Stimulated activated CD8-positive, alpha-beta memory T cell treated with anti-CD3 and anti-CD28 coated beads, Interleukin-15, amount 100 ng/mL, for 4 hours (primary cell): ENCODE measurements at regions not wholly inside any gene's neighbourhood (a gene's known extent, or its start where the extent isn't known, plus 50 kb on each side); places are given as distances from the start of the nearest gene placed in this dataset.

Experiments used
- DNase-seq, 2 donors: peaks; one replicate each; pipeline ENCODE4 v3.0.0-alpha.2; 2020; ENCODE audit warnings: low read depth in 2 of 2

DNA sequence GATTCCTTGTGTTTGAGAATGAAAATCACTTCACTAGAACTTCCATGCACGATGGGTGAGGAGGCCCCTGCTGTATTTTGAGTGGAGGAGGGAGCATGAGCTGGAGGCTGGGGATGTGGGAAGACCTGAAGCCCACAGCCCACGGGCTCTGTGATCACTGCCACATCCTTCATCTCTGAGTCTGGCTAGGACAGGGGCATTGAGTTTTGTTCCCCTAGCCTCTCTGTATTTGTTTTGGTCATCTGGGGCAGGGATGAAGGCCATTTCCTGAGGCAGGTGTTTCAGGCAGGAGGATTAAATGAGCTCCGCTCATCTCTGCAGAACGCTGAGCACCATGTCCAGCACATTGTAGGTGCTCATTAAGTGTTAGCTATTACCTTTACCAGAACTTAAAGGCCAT lies 293.6 kb downstream of the GLRX3 start:
- no peak for DNase-seq

DNA sequence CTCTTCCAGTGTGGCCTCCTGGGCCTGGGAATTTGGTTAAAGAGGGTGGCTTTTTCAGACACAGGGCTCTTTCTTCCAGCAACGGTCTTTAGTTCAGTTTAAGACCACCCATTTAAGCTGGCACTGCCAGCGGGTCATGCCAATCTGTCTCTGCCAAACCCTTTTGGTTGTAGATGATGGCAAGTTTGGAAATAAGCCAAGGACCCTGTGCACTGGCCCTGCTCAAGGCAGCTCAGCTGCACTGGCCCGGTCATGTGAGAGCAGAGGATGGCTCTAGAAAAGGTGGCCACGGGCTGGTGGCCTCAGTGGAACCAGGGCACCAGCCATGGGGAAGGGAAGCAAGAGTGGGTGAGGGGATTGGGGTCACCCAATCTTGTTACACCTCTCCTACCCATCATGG lies 294.1 kb downstream of the GLRX3 start:
- no peak for DNase-seq

DNA sequence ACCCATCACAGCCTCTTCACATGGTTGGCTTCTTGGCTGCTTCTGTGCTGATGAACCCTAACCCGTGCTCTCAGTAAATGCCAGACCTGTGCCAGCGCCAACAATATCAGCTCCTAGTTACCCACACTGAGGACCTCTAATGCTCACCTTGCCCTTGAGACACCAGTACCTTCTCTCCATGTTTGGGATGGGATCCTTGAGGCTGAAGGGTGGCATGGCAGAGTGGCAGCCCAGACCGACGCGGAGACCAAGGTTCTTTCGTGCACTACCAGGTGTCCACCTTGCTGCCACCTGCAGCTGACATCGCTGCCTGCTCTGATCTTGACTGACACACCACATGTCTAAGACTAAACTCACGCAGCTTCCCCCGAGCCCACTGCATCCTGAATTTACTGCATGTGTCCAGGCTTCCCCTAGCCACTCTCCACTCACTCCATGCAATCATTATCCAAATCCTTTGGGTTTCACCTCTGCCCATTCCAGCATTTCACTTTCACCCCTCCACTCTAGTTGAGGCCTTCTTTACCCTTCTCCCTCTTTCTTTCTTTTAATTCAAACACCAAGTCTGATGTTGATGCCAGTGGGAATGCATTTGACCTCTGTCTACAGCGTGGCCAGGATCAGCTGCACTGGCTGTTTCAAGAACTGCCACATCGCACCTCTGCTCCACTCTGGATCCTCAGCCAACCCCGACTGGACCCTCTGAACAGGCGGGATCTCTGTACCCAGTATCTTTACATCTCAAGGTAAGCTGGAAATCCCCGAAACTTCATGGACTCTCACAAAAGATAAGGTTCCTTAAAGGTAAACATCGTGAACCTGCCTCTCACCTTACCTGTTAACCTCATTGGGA lies 294.9 kb downstream of the GLRX3 start:
- no peak for DNase-seq

GRCh38 chr10:130432271-130432670 lies 296.1 kb downstream of the GLRX3 start:
- DNase-seq = no peak

DNA sequence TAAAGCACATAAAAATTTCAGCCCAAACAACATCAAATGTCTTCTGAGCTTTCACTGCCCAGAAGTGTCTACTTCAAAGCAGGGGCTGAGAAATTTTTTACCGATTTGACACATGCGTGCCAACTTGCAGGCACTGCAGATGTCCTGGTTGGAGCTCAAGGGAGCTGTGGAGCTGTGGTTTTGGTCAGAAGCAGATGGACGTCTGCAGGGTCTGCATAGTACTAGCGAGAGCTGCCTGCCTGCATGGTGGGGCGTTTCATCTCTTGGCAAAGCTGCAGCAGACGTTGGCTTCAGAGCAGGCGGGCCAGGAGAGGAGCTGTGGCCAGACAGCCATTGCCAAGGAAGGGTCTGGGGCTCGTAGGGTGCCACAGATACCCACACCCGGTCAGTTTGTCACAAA lies 296.7 kb downstream of the GLRX3 start:
- no peak for DNase-seq

GRCh38 chr10:130434446-130435385 lies 298.5 kb downstream of the GLRX3 start:
- no peak for DNase-seq

GRCh38 chr10:130435961-130436360 lies 299.8 kb downstream of the GLRX3 start:
- DNase-seq = no peak

DNA sequence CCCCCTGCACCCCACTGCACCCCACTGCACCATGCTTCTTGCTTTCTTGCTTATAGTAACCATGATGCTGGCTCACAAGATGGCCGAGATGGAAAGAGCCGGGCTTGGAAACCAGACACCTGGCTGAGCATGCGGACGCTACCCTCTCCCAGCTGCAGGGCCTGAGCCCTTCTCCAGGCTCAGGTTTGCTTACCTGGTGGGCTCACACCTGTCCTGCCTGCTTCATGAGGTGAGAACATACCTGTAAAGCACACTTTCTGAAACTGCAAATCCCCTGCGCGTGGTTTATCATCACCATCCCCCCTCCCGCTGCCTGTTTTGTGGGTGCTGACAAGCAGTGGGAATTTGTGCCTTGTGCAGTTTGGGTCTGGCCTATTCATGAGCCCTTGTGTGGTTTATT lies 302.7 kb downstream of the GLRX3 start:
- DNase-seq = no peak

- DNase-seq = no peak
Observed at GRCh38 chr10:130439766-130440165, 303.6 kb downstream of the GLRX3 start.

- DNase-seq = no peak
Observed at GRCh38 chr10:130440494-130440893, 304.3 kb downstream of the GLRX3 start.

GRCh38 chr10:130440971-130441370 lies 304.8 kb downstream of the GLRX3 start:
- no peak for DNase-seq

DNA sequence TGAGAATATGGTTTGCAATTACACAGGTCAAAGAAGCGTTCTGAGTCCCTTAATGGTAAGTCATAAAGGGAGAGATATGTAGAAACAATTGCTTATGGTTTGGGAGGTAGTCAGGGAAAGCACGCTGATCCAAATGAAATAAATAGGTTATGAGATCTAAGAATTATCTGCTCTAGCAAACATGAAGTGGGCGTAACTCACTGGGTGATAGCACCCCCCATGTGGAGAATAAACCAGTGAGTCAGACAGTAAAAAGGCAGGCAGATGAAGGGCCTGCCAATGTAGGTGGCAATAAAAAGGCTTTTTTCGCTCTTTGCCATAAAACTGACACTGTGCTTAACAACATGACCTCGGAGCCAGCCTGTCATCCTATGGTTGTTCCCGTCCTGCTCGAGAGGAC lies 306.9 kb downstream of the GLRX3 start:
- no peak for DNase-seq

- DNase-seq = no peak
Observed at GRCh38 chr10:130453036-130453720, 317.0 kb downstream of the GLRX3 start.

- DNase-seq = no peak
Observed at GRCh38 chr10:130453721-130454542, 317.7 kb downstream of the GLRX3 start.

DNA sequence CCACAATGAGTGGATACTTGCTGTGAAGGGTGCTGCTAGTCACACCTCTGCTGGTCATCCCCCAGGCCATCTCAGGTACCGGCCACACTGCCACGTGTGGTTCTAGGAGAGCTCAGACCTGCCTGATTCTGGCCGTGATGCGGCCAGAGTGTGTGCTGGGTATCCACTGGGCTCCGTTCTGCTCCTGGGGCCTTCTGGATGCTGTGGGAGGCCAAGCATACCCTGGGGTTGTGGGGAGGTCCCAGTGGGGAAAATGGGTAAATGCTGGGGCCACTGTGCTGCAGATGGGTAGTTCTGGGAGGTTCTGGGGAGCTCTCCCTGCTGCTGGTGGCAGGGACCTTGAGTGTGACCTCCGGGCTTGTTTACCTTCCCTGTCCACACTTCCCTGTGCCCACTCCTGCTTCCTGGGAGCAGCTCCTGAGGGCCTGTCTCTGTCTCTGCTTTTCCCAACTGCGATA lies 318.4 kb downstream of the GLRX3 start:
- no peak for DNase-seq

DNA sequence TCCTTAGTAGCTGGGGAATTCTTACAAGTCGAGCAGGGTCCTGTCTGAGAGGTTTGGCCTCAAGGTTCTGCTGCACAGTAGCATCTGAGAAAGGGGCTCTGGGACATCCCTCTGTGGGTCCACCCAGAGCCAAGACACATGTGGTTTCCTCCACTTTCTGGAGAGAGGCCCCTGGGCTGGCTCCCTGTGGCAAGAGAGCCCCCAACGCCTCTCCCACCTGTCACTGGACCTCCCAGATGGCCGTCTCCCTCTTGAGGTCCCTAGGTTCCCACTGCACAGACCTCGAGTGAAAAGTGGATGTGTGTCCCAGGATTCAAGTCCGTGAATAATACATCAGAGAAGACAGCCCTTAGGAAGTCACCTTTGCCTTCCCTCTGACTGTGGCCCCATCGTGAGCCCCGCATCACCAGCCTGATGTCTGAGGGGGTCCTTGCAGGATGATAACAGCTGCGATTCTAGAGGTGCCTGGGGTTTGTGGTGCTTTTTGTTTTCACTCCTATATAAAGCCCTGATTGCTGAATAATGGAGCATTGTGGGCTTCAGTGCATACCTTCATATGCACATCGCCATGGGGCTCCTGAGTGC lies 319.0 kb downstream of the GLRX3 start:
- DNase-seq = no peak

DNA sequence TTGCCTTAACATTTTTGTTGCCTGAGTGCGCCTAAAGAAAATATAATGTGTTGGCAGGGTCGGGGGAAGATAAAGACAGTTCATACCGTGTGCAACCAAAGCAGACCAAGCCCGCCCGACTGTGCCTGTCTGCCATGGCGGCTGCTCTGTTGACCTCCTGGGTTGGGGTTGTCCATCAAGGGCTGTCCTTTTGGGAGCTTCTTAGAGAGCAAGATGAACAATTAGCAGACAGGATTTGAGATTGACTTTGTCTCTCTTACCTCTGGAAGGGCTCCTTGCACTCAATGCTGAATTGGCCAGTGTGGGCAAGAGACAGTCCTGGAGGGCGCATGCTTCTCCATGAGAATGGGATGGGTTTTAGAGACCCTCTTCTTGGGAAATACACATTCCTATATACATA lies 319.6 kb downstream of the GLRX3 start:
- no peak for DNase-seq

GRCh38 chr10:130456616-130457015 lies 320.4 kb downstream of the GLRX3 start:
- DNase-seq = no peak

DNA sequence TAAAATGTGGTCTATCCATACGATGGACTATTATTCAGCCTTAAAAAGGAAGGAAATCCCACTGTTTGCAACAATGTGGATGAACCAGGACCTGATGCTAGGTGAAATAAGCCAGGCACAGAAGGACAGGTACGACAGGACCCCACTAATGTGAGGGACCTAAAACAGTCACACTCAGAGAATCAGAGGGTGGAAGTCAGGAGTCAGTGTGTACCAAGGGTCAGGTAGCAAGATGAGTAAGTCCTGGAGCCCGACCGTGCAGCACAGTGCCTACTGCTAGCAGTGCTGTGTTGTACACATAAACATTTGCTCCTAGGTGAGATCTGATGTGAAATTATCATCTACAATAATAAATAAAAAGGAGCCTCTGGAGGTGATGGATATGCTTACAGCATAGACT lies 322.3 kb downstream of the GLRX3 start:
- no peak for DNase-seq

- DNase-seq = no peak
Observed at GRCh38 chr10:130459011-130459410, 322.8 kb downstream of the GLRX3 start.
